CD4-positive, alpha-beta memory T cell (primary cell): ENCODE measurements at regions not wholly inside any gene's neighbourhood (a gene's known extent, or its start where the extent isn't known, plus 50 kb on each side); places are given as distances from the start of the nearest gene placed in this dataset.

Experiments
- CTCF ChIA-PET: fragments of 350-600 bp; sonication (Branson Sonifier 250); formaldehyde crosslinking; loops from one replicate; lab custom pipeline; 2021; ENCODE audit warnings: inconsistent platforms; ENCODE audit not compliant: partially characterized antibody; lab: Charles Lee
- POLR2A ChIA-PET: fragments of 350-600 bp; sonication (Branson Sonifier 250); formaldehyde crosslinking; loops from one replicate; lab custom pipeline; 2021; ENCODE audit not compliant: partially characterized antibody; lab: Charles Lee
- DNase-seq, 5 donors: peaks; one replicate each; pipeline versions ENCODE4 v3.0.0 to v3.0.0-alpha.2; 2020 to 2022; ENCODE audit warnings: mixed read lengths in 1 of 5
- H3K27ac ChIP-seq: one replicate; pipeline ENCODE4 v1.7.0; 2013; ENCODE audit warnings: low read depth, low read length
- H3K27me3 ChIP-seq: 2 replicates; pipeline ENCODE4 v1.7.0; 2013; ENCODE audit warnings: mild to moderate bottlenecking, low read length, moderate library complexity; ENCODE audit not compliant: insufficient read depth
- H3K36me3 ChIP-seq: 2 replicates; pipeline ENCODE4 v1.7.0; 2013; ENCODE audit warnings: mild to moderate bottlenecking, low read length, moderate library complexity; ENCODE audit not compliant: insufficient read depth
- H3K4me1 ChIP-seq: 2 replicates; pipeline ENCODE4 v1.7.0; 2013; ENCODE audit warnings: mild to moderate bottlenecking, low read length, moderate library complexity; ENCODE audit not compliant: insufficient read depth
- H3K4me3 ChIP-seq, 2 donors: one replicate each; pipeline ENCODE4 v1.7.0; 2013; ENCODE audit warnings: low read length in 2 of 2, mild to moderate bottlenecking in 1 of 2
- H3K9me3 ChIP-seq, 2 donors: one replicate each; pipeline ENCODE4 v1.7.0; 2013; ENCODE audit warnings: low read length in 2 of 2, control low read depth in 1 of 2; ENCODE audit not compliant: control insufficient read depth in 1 of 2
- H3K27ac Mint-ChIP-seq, 7 donors: one replicate each; pipeline ENCODE4 v1.8.0; 2020 to 2021; ENCODE audit warnings: mixed read lengths in 7 of 7, mild to moderate bottlenecking in 6 of 7, inconsistent platforms in 3 of 7, moderate library complexity in 3 of 7
- H3K27me3 Mint-ChIP-seq, 2 donors: one replicate each; pipeline ENCODE4 v1.8.0; 2020 to 2021; ENCODE audit warnings: mixed read lengths in 2 of 2
- H3K36me3 Mint-ChIP-seq, 2 donors: one replicate each; pipeline ENCODE4 v1.8.0; 2020 to 2021; ENCODE audit warnings: mixed read lengths in 2 of 2, inconsistent platforms in 1 of 2, mild to moderate bottlenecking in 1 of 2
- H3K4me1 Mint-ChIP-seq, 4 donors: one replicate each; pipeline ENCODE4 v1.8.0; 2020 to 2021; ENCODE audit warnings: mixed read lengths in 4 of 4, mild to moderate bottlenecking in 1 of 4
- H3K4me3 Mint-ChIP-seq, 8 donors: one replicate each; pipeline ENCODE4 v1.8.0; 2020 to 2021; ENCODE audit warnings: mixed read lengths in 8 of 8, mild to moderate bottlenecking in 7 of 8, moderate library complexity in 6 of 8, inconsistent platforms in 3 of 8
- H3K9me3 Mint-ChIP-seq, 8 donors: one replicate each; pipeline ENCODE4 v1.8.0; 2020 to 2021; ENCODE audit warnings: mixed read lengths in 8 of 8, mild to moderate bottlenecking in 5 of 8, inconsistent platforms in 3 of 8, moderate library complexity in 1 of 8
- intact Hi-C: fragments of 100-400 bp; cut with micrococcal nuclease; formaldehyde crosslinking; loops from one replicate; pipeline ENCODE4 v1.15.1; 2023

DNA sequence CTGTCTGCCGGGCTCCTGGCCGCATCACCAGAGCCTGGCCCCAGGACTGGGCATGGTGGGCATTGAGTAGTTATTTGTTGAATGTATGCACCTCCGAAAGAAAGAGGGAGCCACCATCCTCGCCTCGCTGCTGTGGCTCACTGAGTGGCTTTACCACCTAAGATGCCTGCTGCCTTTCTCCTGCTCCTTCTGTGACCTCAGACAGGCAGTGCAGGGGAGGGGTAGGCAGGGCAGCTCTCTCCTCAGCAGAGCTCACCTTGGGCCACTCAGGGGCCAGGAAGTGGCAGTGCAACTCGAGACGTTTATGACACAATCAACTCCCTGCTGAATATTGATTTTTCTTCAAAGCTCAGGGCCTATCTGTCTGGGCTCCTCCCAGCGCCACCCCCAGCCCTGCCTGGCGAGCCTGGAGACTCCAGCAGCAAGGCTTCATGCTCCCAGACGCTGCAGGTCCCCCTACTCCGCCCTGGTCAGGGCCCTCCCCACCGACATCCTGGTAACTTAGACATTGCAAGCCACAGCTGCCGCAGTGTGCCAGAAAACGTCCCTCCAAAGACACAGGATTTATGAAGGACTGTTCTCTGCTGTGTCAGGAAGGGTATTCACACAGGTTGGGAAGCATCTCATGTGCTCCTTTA, 84.3 kb upstream of the DIO3 start:
- no peak overlapping the region for H3K27ac Mint-ChIP-seq
- H3K4me3 Mint-ChIP-seq = no peak overlapping the region
- no peak for DNase-seq
- H3K4me1 ChIP-seq = no peaks in the 10 kb centered on the region
- H3K9me3 Mint-ChIP-seq = peaks cover 0 to 5% (median 2%) of the 10 kb centered on the region in 8 donors
- H3K36me3 Mint-ChIP-seq = no peaks in the 10 kb centered on the region
- peaks cover 18 to 23% of the 10 kb centered on the region in 2 donors for H3K27me3 Mint-ChIP-seq
- intact Hi-C loops = no loop called here
- ChIA-PET CTCF (no interaction called here), POLR2A (no interaction called here)
- H3K4me1 Mint-ChIP-seq = no peaks in the 10 kb centered on the region
- no peaks in the 10 kb centered on the region for H3K27me3 ChIP-seq
- H3K27ac ChIP-seq = no peak overlapping the region
- no peaks in the 10 kb centered on the region for H3K36me3 ChIP-seq
- H3K4me3 ChIP-seq = no peak overlapping the region
- H3K9me3 ChIP-seq = no peaks in the 10 kb centered on the region

DNA sequence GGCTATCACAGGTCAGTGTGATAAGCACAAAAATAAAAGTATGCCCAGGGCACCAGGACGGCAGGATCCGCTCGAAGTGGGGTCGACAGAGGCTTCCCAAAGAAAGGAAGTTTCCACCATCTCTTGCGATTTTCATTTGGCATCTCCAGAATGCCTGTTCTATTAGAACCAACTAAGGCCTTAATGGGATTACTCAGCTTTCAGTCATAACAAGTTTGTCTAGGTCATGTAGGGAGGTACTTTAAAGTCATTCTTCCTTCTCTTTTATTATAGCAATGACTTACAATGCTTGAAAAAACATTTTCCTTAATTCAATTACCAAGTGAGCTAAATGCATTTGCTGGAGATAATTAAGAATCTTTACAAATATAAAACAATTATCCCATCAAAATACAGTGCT, 83.6 kb upstream of the DIO3 start:
- Mint-ChIP-seq H3K4me3 (no peak overlapping the region), H3K4me1 (no peaks in the 10 kb centered on the region), H3K36me3 (no peaks in the 10 kb centered on the region), H3K27me3 (peaks cover 20 to 24% of the 10 kb centered on the region in 2 donors), H3K27ac (no peak overlapping the region), H3K9me3 (peaks cover 0 to 10% (median 3%) of the 10 kb centered on the region in 8 donors)
- DNase-seq = no peak
- Histone ChIP-seq H3K27me3 (no peaks in the 10 kb centered on the region), H3K27ac (no peak overlapping the region), H3K9me3 (no peaks in the 10 kb centered on the region), H3K4me3 (no peak overlapping the region), H3K36me3 (no peaks in the 10 kb centered on the region), H3K4me1 (no peaks in the 10 kb centered on the region)
- ChIA-PET CTCF (no interaction called here), POLR2A (no interaction called here)
- intact Hi-C loops = no loop called here

DNA sequence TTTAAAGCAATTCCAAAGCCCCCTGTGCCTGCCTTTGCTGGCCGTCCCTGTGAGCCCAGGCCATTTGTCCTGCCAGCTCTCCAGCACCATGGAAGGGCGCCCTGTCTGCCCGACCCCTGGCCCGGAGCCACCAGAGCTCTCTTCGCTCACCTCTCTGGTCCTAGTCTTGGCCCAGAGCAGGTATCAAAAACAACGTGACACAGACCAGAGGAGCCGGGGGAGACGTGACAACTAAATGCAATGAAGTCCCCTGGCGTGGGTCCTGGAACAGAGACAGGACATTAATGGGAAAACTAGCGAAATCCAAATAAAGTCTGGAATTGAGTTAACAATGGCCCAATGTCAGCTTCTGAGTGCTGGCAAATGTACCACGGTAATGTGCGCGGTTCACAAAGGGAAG, 83.2 kb upstream of the DIO3 start:
- Histone ChIP-seq H3K36me3 (no peaks in the 10 kb centered on the region), H3K27ac (no peak overlapping the region), H3K9me3 (no peaks in the 10 kb centered on the region), H3K4me3 (no peak overlapping the region), H3K27me3 (no peaks in the 10 kb centered on the region), H3K4me1 (no peaks in the 10 kb centered on the region)
- Mint-ChIP-seq H3K4me1 (no peaks in the 10 kb centered on the region), H3K4me3 (no peak overlapping the region), H3K36me3 (no peaks in the 10 kb centered on the region), H3K9me3 (peaks cover 0 to 13% (median 5%) of the 10 kb centered on the region in 8 donors), H3K27ac (no peak overlapping the region), H3K27me3 (peaks cover 22 to 23% of the 10 kb centered on the region in 2 donors)
- ChIA-PET POLR2A (no interaction called here), CTCF (no interaction called here)
- DNase-seq = no peak
- intact Hi-C loops = no loop called here

DNA sequence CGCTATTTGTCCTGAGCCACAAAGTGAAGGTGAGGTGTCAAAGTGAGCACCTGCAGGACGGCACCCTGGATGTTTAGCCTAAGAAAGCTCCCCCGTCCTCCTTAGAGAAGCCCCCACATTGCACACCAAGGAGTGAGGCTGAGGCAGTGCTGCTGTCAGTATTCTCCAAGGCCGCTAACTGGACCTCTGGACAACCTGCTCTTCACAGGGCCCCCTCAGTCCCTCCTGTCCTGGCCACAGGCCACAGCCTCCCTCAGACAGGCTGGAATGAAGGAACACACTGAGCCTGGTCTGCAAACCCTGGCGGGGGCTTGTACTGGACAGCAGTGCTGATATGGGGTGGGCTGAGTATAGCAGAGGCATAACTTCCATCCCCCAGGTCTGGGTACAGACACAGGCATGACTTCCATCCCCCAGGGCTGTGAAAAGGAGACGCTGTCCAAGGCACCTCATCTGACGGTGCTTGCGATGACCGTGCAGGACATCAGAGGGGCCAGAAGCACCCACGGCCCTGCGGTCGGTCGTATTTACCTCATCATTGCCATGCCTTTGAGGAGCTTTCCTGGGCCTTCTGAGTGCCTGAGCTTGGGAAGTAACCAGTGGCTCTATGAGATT, 82.4 kb upstream of the DIO3 start:
- no peaks in the 10 kb centered on the region for H3K27me3 ChIP-seq
- H3K9me3 ChIP-seq = no peaks in the 10 kb centered on the region
- no peak overlapping the region for H3K4me3 ChIP-seq
- ChIA-PET POLR2A (no interaction called here), CTCF (no interaction called here)
- Mint-ChIP-seq H3K4me1 (no peaks in the 10 kb centered on the region), H3K4me3 (no peak overlapping the region), H3K27ac (no peak overlapping the region), H3K27me3 (peaks cover 21 to 24% of the 10 kb centered on the region in 2 donors), H3K9me3 (peaks cover 1 to 20% (median 11%) of the 10 kb centered on the region in 8 donors), H3K36me3 (no peaks in the 10 kb centered on the region)
- no peaks in the 10 kb centered on the region for H3K36me3 ChIP-seq
- intact Hi-C loops = no loop called here
- H3K27ac ChIP-seq = no peak overlapping the region
- no peak for DNase-seq
- H3K4me1 ChIP-seq = no peaks in the 10 kb centered on the region

DNA sequence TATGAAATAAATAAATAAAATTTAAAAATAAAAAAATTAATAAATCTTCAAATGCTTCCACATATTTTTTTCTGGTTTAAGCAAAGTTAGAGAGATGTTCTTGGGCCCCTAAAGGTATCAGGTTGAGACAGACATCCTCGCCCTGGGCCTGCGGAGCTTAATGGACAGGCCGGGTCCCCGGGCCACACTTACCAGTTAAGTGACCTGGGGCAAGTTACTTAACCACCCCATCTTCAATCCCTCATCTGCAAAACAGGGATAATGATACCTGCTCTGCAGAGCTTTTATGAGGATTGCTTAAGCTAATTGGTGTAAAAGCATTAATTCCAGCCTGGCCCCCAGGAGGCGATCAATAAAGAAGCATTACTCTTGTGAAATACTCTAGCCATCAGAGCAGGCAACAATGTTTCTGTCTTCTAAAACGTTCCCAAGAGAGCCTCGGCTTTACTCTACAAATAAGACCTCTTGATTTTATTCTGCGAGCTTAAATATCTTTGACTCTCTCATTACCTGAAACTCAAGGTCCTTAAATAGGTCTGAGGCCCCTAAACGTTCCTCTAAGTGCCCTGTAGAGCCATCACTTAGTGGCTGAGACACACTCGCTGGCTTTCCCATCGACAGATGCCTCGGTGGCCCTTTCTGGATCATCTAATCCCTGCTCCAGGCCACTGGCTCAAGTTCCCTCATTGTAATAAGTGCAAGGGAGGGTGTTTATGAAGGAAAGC, 81.1 kb upstream of the DIO3 start:
- Mint-ChIP-seq H3K4me3 (no peak overlapping the region), H3K27me3 (peaks cover 20 to 29% of the 10 kb centered on the region in 2 donors), H3K4me1 (no peaks in the 10 kb centered on the region), H3K36me3 (no peaks in the 10 kb centered on the region), H3K27ac (no peak overlapping the region), H3K9me3 (peaks cover 4 to 26% (median 14%) of the 10 kb centered on the region in 8 donors)
- H3K27me3 ChIP-seq = no peaks in the 10 kb centered on the region
- no peaks in the 10 kb centered on the region for H3K4me1 ChIP-seq
- no peak overlapping the region for H3K4me3 ChIP-seq
- no peaks in the 10 kb centered on the region for H3K36me3 ChIP-seq
- DNase-seq = no peak
- POLR2A ChIA-PET = no interaction called here
- H3K27ac ChIP-seq = no peak overlapping the region
- no peaks in the 10 kb centered on the region for H3K9me3 ChIP-seq
- CTCF ChIA-PET = no interaction called here
- intact Hi-C loops = no loop called here

DNA sequence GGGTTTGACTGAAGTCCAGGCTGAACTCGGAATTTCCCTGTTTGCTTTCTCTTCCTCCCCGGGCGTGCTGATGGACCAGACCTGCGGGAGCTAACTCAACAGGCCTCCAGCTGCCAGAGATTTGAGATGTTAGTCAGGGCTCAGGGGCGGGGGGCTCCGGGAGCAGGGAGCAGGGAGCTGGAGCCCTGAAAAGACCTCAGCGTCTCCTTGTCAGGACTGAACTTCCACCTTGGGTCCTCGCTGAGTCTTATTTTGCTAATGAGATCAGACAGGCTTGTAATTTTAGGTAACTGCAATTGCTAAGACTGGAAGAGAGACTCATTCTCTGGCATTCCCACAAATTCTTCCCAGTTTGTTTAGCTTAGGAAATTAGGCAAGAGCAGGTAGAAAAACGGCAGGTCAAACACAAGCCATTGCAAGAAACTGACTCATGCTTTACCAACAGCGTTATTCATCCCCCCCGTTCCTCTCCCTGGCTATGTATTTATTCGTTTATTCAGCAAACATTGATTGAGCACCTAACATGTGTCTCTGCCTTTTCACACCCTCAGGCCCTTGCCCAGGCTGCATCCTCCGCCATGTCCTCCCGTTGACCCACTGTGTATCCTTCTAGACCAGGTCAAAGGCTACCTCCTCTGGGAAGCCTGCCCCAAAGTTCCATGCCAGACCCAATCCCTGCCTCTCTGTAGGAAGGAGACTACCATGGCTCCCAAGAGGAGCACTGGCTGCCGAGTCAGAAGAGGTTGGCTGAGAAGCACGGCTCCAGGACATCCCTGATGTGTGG, 80.4 kb upstream of the DIO3 start:
- Mint-ChIP-seq H3K27me3 (peaks cover 22 to 31% of the 10 kb centered on the region in 2 donors), H3K4me1 (no peaks in the 10 kb centered on the region), H3K36me3 (no peaks in the 10 kb centered on the region), H3K27ac (no peak overlapping the region), H3K4me3 (no peak overlapping the region), H3K9me3 (peaks cover 4 to 32% (median 19%) of the 10 kb centered on the region in 8 donors)
- Histone ChIP-seq H3K4me3 (no peak overlapping the region), H3K36me3 (no peaks in the 10 kb centered on the region), H3K27me3 (no peaks in the 10 kb centered on the region), H3K9me3 (no peaks in the 10 kb centered on the region), H3K27ac (no peak overlapping the region), H3K4me1 (no peaks in the 10 kb centered on the region)
- intact Hi-C loops = no loop called here
- ChIA-PET POLR2A (no interaction called here), CTCF (no interaction called here)
- no peak for DNase-seq

DNA sequence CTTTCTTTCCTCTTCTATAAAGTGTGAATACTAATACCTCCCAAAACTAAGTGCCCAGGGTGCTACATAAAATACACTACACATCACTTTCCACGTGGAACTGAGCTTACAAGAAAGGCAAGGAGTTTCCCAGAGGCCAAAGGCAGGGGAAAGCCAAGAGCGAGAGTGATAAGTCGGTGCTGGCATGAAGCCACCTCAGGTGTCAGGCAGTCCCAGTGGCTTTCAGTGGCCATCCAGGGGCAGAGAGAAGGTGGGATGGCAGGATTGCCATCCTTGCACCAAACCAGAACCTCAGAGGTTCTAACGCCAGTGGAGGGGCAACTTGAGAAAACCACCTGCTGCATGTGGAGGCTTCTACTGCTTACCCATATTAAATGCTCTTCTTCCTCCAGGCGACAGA, 79.7 kb upstream of the DIO3 start:
- intact Hi-C loops = no loop called here
- Mint-ChIP-seq H3K4me3 (no peak overlapping the region), H3K27me3 (peaks cover 18 to 27% of the 10 kb centered on the region in 2 donors), H3K4me1 (no peaks in the 10 kb centered on the region), H3K9me3 (peaks cover 4 to 36% (median 19%) of the 10 kb centered on the region in 8 donors), H3K36me3 (no peaks in the 10 kb centered on the region), H3K27ac (no peak overlapping the region)
- Histone ChIP-seq H3K4me1 (no peaks in the 10 kb centered on the region), H3K4me3 (no peak overlapping the region), H3K36me3 (no peaks in the 10 kb centered on the region), H3K27me3 (no peaks in the 10 kb centered on the region), H3K27ac (no peak overlapping the region), H3K9me3 (no peaks in the 10 kb centered on the region)
- DNase-seq = no peak
- ChIA-PET CTCF (no interaction called here), POLR2A (no interaction called here)
